ENCODE measurements at regions not wholly inside any gene's neighbourhood (a gene's known extent, or its start where the extent isn't known, plus 50 kb on each side); places are given as distances from the start of the nearest gene placed in this dataset.
A peak's percentile ranks its signal among the peaks of the same experiment; 100 is the strongest.

GRCh38 chr16:66054095-66054494 lies 312.4 kb upstream of the CDH5 start:
- H3K27ac Mint-ChIP-seq: no peak overlapping the region
- H3K4me1 Mint-ChIP-seq: peaks cover 6% of the 10 kb centered on the region
- no peak overlapping the region for H3K4me3 Mint-ChIP-seq
- ChIA-PET POLR2A (interaction anchor here (0.7 kb wide), 1 partner anchor 109 kb away, joined by 3 read pairs; no protein-coding TSS in a partner anchor), CTCF (interaction anchor here (1.0 kb wide), 1 partner anchor 113 kb away, joined by 3 read pairs; no protein-coding TSS in a partner anchor)
- no peak for DNase-seq (ENCODE audit: low spot score)
- H3K36me3 Mint-ChIP-seq: no peaks in the 10 kb centered on the region
- H3K27me3 Mint-ChIP-seq (ENCODE audit: low read depth): peaks cover 5% of the 10 kb centered on the region
- TF ChIP-seq GTF2I (CRISPR knock-in tag; conservative IDR thresholded peaks at IDR 0.05) (no peak), SMAD4 (CRISPR knock-in tag; IDR thresholded peaks at IDR 0.05) (no peak), TEAD1 (CRISPR knock-in tag; IDR thresholded peaks at IDR 0.05) (no peak), OVOL2 (CRISPR knock-in tag; IDR thresholded peaks at IDR 0.05; ENCODE audit: borderline replicate concordance) (no peak), SMAD3 (CRISPR knock-in tag; IDR thresholded peaks at IDR 0.05; ENCODE audit: borderline replicate concordance) (no peak), FOXP1 (CRISPR knock-in tag; IDR thresholded peaks at IDR 0.05; ENCODE audit: borderline replicate concordance) (no peak), NFATC4 (CRISPR knock-in tag; IDR thresholded peaks at IDR 0.05) (no peak), SP1 (CRISPR knock-in tag; conservative IDR thresholded peaks at IDR 0.05) (no peak), MXD4 (CRISPR knock-in tag; IDR thresholded peaks at IDR 0.05; ENCODE audit: borderline replicate concordance) (no peak), ZNF423 (CRISPR knock-in tag; IDR thresholded peaks at IDR 0.05) (no peak), CREM (CRISPR knock-in tag; IDR thresholded peaks at IDR 0.05) (no peak), ESRRA (CRISPR knock-in tag; IDR thresholded peaks at IDR 0.05; ENCODE audit: borderline replicate concordance) (no peak)
- TF ChIP-seq, protein P1, sequence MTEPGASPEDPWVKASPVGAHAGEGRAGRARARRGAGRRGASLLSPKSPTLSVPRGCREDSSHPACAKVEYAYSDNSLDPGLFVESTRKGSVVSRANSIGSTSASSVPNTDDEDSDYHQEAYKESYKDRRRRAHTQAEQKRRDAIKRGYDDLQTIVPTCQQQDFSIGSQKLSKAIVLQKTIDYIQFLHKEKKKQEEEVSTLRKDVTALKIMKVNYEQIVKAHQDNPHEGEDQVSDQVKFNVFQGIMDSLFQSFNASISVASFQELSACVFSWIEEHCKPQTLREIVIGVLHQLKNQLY (CRISPR knock-in tag; IDR thresholded peaks at IDR 0.05): no peak
- TF ChIP-seq, protein P2, sequence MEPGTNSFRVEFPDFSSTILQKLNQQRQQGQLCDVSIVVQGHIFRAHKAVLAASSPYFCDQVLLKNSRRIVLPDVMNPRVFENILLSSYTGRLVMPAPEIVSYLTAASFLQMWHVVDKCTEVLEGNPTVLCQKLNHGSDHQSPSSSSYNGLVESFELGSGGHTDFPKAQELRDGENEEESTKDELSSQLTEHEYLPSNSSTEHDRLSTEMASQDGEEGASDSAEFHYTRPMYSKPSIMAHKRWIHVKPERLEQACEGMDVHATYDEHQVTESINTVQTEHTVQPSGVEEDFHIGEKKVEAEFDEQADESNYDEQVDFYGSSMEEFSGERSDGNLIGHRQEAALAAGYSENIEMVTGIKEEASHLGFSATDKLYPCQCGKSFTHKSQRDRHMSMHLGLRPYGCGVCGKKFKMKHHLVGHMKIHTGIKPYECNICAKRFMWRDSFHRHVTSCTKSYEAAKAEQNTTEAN (CRISPR knock-in tag; IDR thresholded peaks at IDR 0.05): no peak
- TF ChIP-seq, protein P3, sequence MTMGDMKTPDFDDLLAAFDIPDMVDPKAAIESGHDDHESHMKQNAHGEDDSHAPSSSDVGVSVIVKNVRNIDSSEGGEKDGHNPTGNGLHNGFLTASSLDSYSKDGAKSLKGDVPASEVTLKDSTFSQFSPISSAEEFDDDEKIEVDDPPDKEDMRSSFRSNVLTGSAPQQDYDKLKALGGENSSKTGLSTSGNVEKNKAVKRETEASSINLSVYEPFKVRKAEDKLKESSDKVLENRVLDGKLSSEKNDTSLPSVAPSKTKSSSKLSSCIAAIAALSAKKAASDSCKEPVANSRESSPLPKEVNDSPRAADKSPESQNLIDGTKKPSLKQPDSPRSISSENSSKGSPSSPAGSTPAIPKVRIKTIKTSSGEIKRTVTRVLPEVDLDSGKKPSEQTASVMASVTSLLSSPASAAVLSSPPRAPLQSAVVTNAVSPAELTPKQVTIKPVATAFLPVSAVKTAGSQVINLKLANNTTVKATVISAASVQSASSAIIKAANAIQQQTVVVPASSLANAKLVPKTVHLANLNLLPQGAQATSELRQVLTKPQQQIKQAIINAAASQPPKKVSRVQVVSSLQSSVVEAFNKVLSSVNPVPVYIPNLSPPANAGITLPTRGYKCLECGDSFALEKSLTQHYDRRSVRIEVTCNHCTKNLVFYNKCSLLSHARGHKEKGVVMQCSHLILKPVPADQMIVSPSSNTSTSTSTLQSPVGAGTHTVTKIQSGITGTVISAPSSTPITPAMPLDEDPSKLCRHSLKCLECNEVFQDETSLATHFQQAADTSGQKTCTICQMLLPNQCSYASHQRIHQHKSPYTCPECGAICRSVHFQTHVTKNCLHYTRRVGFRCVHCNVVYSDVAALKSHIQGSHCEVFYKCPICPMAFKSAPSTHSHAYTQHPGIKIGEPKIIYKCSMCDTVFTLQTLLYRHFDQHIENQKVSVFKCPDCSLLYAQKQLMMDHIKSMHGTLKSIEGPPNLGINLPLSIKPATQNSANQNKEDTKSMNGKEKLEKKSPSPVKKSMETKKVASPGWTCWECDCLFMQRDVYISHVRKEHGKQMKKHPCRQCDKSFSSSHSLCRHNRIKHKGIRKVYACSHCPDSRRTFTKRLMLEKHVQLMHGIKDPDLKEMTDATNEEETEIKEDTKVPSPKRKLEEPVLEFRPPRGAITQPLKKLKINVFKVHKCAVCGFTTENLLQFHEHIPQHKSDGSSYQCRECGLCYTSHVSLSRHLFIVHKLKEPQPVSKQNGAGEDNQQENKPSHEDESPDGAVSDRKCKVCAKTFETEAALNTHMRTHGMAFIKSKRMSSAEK (CRISPR knock-in tag; IDR thresholded peaks at IDR 0.05; ENCODE audit: borderline replicate concordance): no peak
- TF ChIP-seq, protein P4, sequence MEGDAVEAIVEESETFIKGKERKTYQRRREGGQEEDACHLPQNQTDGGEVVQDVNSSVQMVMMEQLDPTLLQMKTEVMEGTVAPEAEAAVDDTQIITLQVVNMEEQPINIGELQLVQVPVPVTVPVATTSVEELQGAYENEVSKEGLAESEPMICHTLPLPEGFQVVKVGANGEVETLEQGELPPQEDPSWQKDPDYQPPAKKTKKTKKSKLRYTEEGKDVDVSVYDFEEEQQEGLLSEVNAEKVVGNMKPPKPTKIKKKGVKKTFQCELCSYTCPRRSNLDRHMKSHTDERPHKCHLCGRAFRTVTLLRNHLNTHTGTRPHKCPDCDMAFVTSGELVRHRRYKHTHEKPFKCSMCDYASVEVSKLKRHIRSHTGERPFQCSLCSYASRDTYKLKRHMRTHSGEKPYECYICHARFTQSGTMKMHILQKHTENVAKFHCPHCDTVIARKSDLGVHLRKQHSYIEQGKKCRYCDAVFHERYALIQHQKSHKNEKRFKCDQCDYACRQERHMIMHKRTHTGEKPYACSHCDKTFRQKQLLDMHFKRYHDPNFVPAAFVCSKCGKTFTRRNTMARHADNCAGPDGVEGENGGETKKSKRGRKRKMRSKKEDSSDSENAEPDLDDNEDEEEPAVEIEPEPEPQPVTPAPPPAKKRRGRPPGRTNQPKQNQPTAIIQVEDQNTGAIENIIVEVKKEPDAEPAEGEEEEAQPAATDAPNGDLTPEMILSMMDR (IDR thresholded peaks at IDR 0.05): no peak
- TF ChIP-seq, protein P5, sequence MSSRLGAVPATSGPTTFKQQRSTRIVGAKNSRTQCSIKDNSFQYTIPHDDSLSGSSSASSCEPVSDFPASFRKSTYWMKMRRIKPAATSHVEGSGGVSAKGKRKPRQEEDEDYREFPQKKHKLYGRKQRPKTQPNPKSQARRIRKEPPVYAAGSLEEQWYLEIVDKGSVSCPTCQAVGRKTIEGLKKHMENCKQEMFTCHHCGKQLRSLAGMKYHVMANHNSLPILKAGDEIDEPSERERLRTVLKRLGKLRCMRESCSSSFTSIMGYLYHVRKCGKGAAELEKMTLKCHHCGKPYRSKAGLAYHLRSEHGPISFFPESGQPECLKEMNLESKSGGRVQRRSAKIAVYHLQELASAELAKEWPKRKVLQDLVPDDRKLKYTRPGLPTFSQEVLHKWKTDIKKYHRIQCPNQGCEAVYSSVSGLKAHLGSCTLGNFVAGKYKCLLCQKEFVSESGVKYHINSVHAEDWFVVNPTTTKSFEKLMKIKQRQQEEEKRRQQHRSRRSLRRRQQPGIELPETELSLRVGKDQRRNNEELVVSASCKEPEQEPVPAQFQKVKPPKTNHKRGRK (CRISPR knock-in tag; IDR thresholded peaks at IDR 0.05; ENCODE audit: borderline replicate concordance): no peak
- TF ChIP-seq, protein P6, sequence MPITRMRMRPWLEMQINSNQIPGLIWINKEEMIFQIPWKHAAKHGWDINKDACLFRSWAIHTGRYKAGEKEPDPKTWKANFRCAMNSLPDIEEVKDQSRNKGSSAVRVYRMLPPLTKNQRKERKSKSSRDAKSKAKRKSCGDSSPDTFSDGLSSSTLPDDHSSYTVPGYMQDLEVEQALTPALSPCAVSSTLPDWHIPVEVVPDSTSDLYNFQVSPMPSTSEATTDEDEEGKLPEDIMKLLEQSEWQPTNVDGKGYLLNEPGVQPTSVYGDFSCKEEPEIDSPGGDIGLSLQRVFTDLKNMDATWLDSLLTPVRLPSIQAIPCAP (CRISPR knock-in tag; IDR thresholded peaks at IDR 0.05): no peak
- peak; percentile 75 for ATAC-seq
- H3K9me3 Mint-ChIP-seq: peaks cover 2% of the 10 kb centered on the region; the same call in 1 of the 2 replicates

Measured in WTC11 (cell line).